GM12878 (cell line): ENCODE measurements at regions not wholly inside any gene's neighbourhood (a gene's known extent, or its start where the extent isn't known, plus 50 kb on each side); places are given as distances from the start of the nearest gene placed in this dataset.

ENCODE experiments used
- ATAC-seq: fragments of 200-7000 bp; cut with Tn5 transposase; 3 replicates; pipeline ENCODE4 v1.9.1; 2020; ENCODE audit warnings: mild to moderate bottlenecking, moderate library complexity
- BruUV-seq: library from RNA; stranded (reverse); fragments of 400-500 nt; replicated peaks from 2 replicates; lab custom pipeline; 2021; lab: Mats Ljungman, UMichigan
- CTCF ChIA-PET: fragments of 300-600 bp; sonication (Branson Sonifier 250); formaldehyde crosslinking; extraction: SDS; loops from one replicate; lab custom pipeline; 2021; ENCODE audit warnings: inconsistent platforms; lab: Yijun Ruan, JAX
- POLR2A ChIA-PET: fragments of 350-600 bp; formaldehyde crosslinking; extraction: SDS; loops from one replicate; lab custom pipeline; 2021; ENCODE audit warnings: inconsistent platforms; lab: Charles Lee
- RAD21 ChIA-PET: fragments of 300-600 bp; sonication (Branson Sonifier 250); formaldehyde crosslinking; loops from one replicate; lab custom pipeline; 2023; ENCODE audit warnings: antibody characterized with exemption; ENCODE audit not compliant: unreplicated experiment; lab: Charles Lee
- SMC1A ChIA-PET: fragments of 300-600 bp; sonication (Branson Sonifier 250); formaldehyde crosslinking; loops from one replicate; lab custom pipeline; 2023; ENCODE audit not compliant: unreplicated experiment, uncharacterized antibody; lab: Charles Lee
- DNase-seq: peaks from one replicate; pipeline ENCODE4 v3.0.0-alpha.2; 2011; ENCODE audit warnings: low read depth, low spot score
- FAIRE-seq: peaks from 3 replicates; lab custom pipeline; 2011; peaks lifted over from hg19 to GRCh38; lab: Jason Lieb, UNC
- H2AFZ ChIP-seq: 2 replicates; pipeline ENCODE4 v1.6.0; 2011; ENCODE audit warnings: low read depth, low read length, control low read depth; ENCODE audit not compliant: control insufficient read depth
- H3K27ac ChIP-seq: 2 replicates; pipeline ENCODE4 v1.5.1; 2011; ENCODE audit warnings: control low read depth; ENCODE audit not compliant: control insufficient read depth, insufficient read depth
- H3K27me3 ChIP-seq, 2 experiments: replicated peaks in 1 of 2; 2 replicates each; pipeline versions ENCODE4 v1.6.0 to v1.6.1; 2011; ENCODE audit warnings: low read length in 1 of 2; ENCODE audit not compliant: control insufficient read depth in 2 of 2, insufficient read depth in 2 of 2
- H3K36me3 ChIP-seq, 2 experiments: 2 replicates each; pipeline ENCODE4 v1.5.1; 2011; ENCODE audit warnings: low read length in 1 of 2; ENCODE audit not compliant: control insufficient read depth in 2 of 2, insufficient read depth in 2 of 2
- H3K4me1 ChIP-seq: 2 replicates; pipeline ENCODE4 v1.6.1; 2011; ENCODE audit warnings: mild to moderate bottlenecking, low read length, moderate library complexity, mixed read lengths; ENCODE audit not compliant: control insufficient read depth, insufficient read depth
- H3K4me2 ChIP-seq: 2 replicates; pipeline ENCODE4 v1.6.0; 2011; ENCODE audit warnings: control low read depth; ENCODE audit not compliant: control insufficient read depth, insufficient read depth
- H3K4me3 ChIP-seq: fragments of 200-600 bp; sonication (generic); 2 replicates; pipeline ENCODE4 v1.5.1; 2016
- H3K79me2 ChIP-seq: 2 replicates; pipeline ENCODE4 v1.6.0; 2011; ENCODE audit warnings: low read length; ENCODE audit not compliant: control insufficient read depth, insufficient read depth
- H3K9ac ChIP-seq: 2 replicates; pipeline ENCODE4 v1.8.0; 2011; ENCODE audit warnings: low read length, control low read depth, mixed read lengths; ENCODE audit not compliant: control insufficient read depth, insufficient read depth
- H3K9me3 ChIP-seq: replicated peaks from 3 replicates; pipeline ENCODE4 v1.5.1; 2011; ENCODE audit warnings: mild to moderate bottlenecking, low read length; ENCODE audit not compliant: control insufficient read depth, insufficient read depth
- H4K20me1 ChIP-seq: 2 replicates; pipeline ENCODE4 v1.6.0; 2011; ENCODE audit not compliant: control insufficient read depth, insufficient read depth
- CHD4 ChIP-seq: fragments of 200-600 bp; sonication (generic); IDR thresholded peaks from 2 replicates; pipeline ENCODE4 v1.6.1; 2016; ENCODE audit warnings: mild to moderate bottlenecking
- CTCF ChIP-seq, 3 experiments: IDR thresholded peaks in 2 of 3; conservative IDR thresholded peaks in 1 of 3; 2 replicates each; pipeline ENCODE4 v1.5.1; 2011; ENCODE audit warnings: low read depth in 3 of 3, low read length in 3 of 3, mild to moderate bottlenecking in 3 of 3, control low read depth in 2 of 3, moderate library complexity in 2 of 3, inconsistent platforms in 1 of 3, mixed read lengths in 1 of 3; ENCODE audit not compliant: control insufficient read depth in 2 of 3, insufficient read depth in 1 of 3; ENCODE audit errors: extremely low read depth in 1 of 3
- GABPA ChIP-seq: IDR thresholded peaks from 2 replicates; pipeline ENCODE4 v1.6.1; 2014; ENCODE audit warnings: antibody characterized with exemption, low read depth, mild to moderate bottlenecking, inconsistent platforms
- IKZF1 ChIP-seq: fragments of 450-650 bp; conservative IDR thresholded peaks from 2 replicates; pipeline ENCODE4 v1.6.1; 2017; ENCODE audit warnings: antibody characterized with exemption, mild to moderate bottlenecking
- LARP7 ChIP-seq: fragments of 450-650 bp; IDR thresholded peaks from 2 replicates; pipeline ENCODE4 v1.6.1; 2017; ENCODE audit warnings: mild to moderate bottlenecking
- MAX ChIP-seq: IDR thresholded peaks from 2 replicates; pipeline ENCODE4 v1.6.1; 2012; ENCODE audit warnings: low read depth, low read length, improper control_type of control experiment
- MEF2B ChIP-seq: fragments of 450-650 bp; IDR thresholded peaks from 2 replicates; pipeline ENCODE4 v1.6.1; 2018; ENCODE audit warnings: mild to moderate bottlenecking, moderate library complexity; ENCODE audit not compliant: partially characterized antibody, poor library complexity, severe bottlenecking
- NFYB ChIP-seq: IDR thresholded peaks from 2 replicates; pipeline ENCODE4 v1.6.1; 2011; ENCODE audit warnings: low read depth, mild to moderate bottlenecking, low read length, improper control_type of control experiment, moderate library complexity; ENCODE audit not compliant: insufficient read depth
- RAD51 ChIP-seq: fragments of 450-650 bp; IDR thresholded peaks from 2 replicates; pipeline ENCODE4 v1.6.1; 2016; ENCODE audit warnings: moderate library complexity, mild to moderate bottlenecking, inconsistent platforms
- SMAD5 ChIP-seq: IDR thresholded peaks from 2 replicates; pipeline ENCODE4 v1.6.1; 2016; ENCODE audit warnings: antibody characterized with exemption, low read depth
- WGBS: methylation state at CpG from one replicate; pipeline ENCODE4 v1.1.6; 2016; ENCODE audit warnings: low lambda C conversion rate; ENCODE audit not compliant: insufficient replicate concordance, insufficient coverage; ENCODE audit errors: missing lambda C conversion rate; 5-methylcytosine and 5-hydroxymethylcytosine counted together
- in situ Hi-C: fragments of 300-500 bp; cut with MboI; formaldehyde crosslinking; loops from 9 replicates; pipeline ENCODE4 v1.14.3; 2018; ENCODE audit warnings: mixed read lengths
- intact Hi-C: fragments of 100-400 bp; cut with micrococcal nuclease; formaldehyde crosslinking; loops from one replicate; pipeline ENCODE4 v1.14.2; 2022; ENCODE audit not compliant: unreplicated experiment
- TF ChIP-seq, protein P1 (sequence below): IDR thresholded peaks from 2 replicates; pipeline ENCODE4 v1.6.1; 2012; ENCODE audit warnings: improper control_type of control experiment, low read depth, low read length; ENCODE audit not compliant: insufficient replicate concordance
- TF ChIP-seq, protein P2 (sequence below): fragments of 450-650 bp; IDR thresholded peaks from 2 replicates; pipeline ENCODE4 v1.6.1; 2016; ENCODE audit warnings: mild to moderate bottlenecking
- TF ChIP-seq, protein P3 (sequence below): IDR thresholded peaks from 2 replicates; pipeline ENCODE4 v1.6.1; 2012; ENCODE audit warnings: low read depth, low read length, improper control_type of control experiment

DNA sequence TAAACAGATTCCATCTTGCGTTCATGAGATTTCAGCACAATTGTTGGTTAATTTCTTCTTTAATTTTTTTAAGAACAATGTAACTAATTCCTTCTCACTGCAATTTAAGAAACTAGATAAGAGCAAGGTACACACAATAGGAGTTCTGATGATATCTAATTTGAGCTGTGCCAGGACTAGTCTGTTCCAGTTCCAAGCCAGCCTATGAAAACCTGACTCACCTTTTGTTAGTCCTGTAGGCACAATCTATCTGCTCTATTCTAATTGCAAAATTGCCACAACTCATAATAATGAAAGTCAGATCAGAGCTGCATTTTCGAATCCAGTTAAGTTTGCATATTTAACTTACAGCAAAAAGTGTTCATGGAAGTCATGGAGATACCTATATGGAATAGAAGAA is 494.1 kb upstream of the TUSC1 start:
- CTCF ChIA-PET = no interaction called here
- no peak for TF ChIP-seq MAX
- TF ChIP-seq, protein P1, sequence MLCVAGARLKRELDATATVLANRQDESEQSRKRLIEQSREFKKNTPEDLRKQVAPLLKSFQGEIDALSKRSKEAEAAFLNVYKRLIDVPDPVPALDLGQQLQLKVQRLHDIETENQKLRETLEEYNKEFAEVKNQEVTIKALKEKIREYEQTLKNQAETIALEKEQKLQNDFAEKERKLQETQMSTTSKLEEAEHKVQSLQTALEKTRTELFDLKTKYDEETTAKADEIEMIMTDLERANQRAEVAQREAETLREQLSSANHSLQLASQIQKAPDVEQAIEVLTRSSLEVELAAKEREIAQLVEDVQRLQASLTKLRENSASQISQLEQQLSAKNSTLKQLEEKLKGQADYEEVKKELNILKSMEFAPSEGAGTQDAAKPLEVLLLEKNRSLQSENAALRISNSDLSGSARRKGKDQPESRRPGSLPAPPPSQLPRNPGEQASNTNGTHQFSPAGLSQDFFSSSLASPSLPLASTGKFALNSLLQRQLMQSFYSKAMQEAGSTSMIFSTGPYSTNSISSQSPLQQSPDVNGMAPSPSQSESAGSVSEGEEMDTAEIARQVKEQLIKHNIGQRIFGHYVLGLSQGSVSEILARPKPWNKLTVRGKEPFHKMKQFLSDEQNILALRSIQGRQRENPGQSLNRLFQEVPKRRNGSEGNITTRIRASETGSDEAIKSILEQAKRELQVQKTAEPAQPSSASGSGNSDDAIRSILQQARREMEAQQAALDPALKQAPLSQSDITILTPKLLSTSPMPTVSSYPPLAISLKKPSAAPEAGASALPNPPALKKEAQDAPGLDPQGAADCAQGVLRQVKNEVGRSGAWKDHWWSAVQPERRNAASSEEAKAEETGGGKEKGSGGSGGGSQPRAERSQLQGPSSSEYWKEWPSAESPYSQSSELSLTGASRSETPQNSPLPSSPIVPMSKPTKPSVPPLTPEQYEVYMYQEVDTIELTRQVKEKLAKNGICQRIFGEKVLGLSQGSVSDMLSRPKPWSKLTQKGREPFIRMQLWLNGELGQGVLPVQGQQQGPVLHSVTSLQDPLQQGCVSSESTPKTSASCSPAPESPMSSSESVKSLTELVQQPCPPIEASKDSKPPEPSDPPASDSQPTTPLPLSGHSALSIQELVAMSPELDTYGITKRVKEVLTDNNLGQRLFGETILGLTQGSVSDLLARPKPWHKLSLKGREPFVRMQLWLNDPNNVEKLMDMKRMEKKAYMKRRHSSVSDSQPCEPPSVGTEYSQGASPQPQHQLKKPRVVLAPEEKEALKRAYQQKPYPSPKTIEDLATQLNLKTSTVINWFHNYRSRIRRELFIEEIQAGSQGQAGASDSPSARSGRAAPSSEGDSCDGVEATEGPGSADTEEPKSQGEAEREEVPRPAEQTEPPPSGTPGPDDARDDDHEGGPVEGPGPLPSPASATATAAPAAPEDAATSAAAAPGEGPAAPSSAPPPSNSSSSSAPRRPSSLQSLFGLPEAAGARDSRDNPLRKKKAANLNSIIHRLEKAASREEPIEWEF = no peak
- no peak for TF ChIP-seq NFYB
- no peak for TF ChIP-seq MEF2B
- TF ChIP-seq CHD4 = no peak
- TF ChIP-seq LARP7 = no peak
- no peak for TF ChIP-seq GABPA
- no peak for TF ChIP-seq RAD51
- no peak for TF ChIP-seq SMAD5
- no peak for TF ChIP-seq IKZF1
- TF ChIP-seq, protein P2, sequence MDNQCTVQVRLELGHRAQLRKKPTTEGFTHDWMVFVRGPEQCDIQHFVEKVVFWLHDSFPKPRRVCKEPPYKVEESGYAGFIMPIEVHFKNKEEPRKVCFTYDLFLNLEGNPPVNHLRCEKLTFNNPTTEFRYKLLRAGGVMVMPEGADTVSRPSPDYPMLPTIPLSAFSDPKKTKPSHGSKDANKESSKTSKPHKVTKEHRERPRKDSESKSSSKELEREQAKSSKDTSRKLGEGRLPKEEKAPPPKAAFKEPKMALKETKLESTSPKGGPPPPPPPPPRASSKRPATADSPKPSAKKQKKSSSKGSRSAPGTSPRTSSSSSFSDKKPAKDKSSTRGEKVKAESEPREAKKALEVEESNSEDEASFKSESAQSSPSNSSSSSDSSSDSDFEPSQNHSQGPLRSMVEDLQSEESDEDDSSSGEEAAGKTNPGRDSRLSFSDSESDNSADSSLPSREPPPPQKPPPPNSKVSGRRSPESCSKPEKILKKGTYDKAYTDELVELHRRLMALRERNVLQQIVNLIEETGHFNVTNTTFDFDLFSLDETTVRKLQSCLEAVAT = no peak
- TF ChIP-seq, protein P3, sequence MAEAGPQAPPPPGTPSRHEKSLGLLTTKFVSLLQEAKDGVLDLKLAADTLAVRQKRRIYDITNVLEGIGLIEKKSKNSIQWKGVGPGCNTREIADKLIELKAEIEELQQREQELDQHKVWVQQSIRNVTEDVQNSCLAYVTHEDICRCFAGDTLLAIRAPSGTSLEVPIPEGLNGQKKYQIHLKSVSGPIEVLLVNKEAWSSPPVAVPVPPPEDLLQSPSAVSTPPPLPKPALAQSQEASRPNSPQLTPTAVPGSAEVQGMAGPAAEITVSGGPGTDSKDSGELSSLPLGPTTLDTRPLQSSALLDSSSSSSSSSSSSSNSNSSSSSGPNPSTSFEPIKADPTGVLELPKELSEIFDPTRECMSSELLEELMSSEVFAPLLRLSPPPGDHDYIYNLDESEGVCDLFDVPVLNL = no peak
- TF ChIP-seq CTCF (IDR thresholded peaks at IDR 0.05 in 2 of 3, conservative IDR thresholded peaks at IDR 0.05 in 1 of 3; ENCODE audit: control insufficient read depth in 2 of 3, extremely low read depth in 1 of 3, insufficient read depth in 1 of 3, low read depth in 3 of 3, low read length in 3 of 3) = no peak
- Histone ChIP-seq H3K27ac (no peak overlapping the region), H3K4me3 (no peak overlapping the region), H3K27me3 (no peaks in the 10 kb centered on the region), H3K9me3 (no peaks in the 10 kb centered on the region), H3K9ac (no peak overlapping the region), H4K20me1 (no peaks in the 10 kb centered on the region), H2AFZ (no peak overlapping the region), H3K79me2 (no peaks in the 10 kb centered on the region), H3K36me3 (no peaks in the 10 kb centered on the region), H3K4me1 (no peaks in the 10 kb centered on the region), H3K4me2 (no peak overlapping the region)
- intact Hi-C loops (no loop called here), in situ Hi-C loops (no loop called here)
- WGBS = 44% methylated on average over 2 of the region's 2 CpGs
- DNase-seq (no peak), ATAC-seq (no peak), FAIRE-seq (no peak)
- no TSS peak for BruUV-seq
- RAD21 ChIA-PET = no interaction called here
- POLR2A ChIA-PET = no interaction called here
- SMC1A ChIA-PET = no interaction called here
